ENCODE measurements at regions not wholly inside any gene's neighbourhood (a gene's known extent, or its start where the extent isn't known, plus 50 kb on each side); places are given as distances from the start of the nearest gene placed in this dataset.

DNA sequence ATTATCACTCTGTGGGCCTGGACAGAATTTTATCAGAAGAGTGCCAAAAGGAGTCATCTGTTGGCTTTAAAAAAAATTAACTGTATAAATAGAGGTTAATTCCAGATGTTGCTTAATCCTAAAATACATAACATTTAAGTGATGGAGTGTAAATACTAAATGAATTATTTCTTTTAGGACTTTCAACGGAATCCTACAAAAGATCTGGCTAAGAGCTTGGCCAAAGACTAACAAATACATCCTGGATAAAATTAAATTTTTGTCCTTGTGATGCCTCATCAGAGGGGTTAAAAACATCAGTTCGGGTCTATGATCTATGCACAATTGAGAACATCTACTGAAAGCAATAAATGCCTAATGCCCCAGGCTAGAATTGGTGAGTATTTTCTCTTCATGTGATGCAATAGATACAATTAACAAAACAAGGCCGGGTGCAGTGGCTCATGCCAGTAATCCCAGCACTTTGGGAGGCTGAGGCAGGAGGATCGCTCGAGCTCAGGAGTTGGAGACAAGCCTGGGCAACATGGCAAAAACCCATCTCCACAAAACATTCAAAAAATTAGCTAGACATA, 49.8 kb upstream of the RAP1B start (continued):
- TF ChIP-seq ZNF425 (CRISPR knock-in tag; conservative IDR thresholded peaks at IDR 0.05) (no peak), ATF2 (CRISPR knock-in tag; IDR thresholded peaks at IDR 0.05; ENCODE audit: borderline replicate concordance, low read depth) (no peak), OVOL2 (CRISPR knock-in tag; IDR thresholded peaks at IDR 0.05; ENCODE audit: borderline replicate concordance) (no peak), FOXJ3 (CRISPR knock-in tag; IDR thresholded peaks at IDR 0.05; ENCODE audit: borderline replicate concordance) (no peak), ESRRA (CRISPR knock-in tag; IDR thresholded peaks at IDR 0.05; ENCODE audit: borderline replicate concordance) (no peak)
- TF ChIP-seq, protein P1, sequence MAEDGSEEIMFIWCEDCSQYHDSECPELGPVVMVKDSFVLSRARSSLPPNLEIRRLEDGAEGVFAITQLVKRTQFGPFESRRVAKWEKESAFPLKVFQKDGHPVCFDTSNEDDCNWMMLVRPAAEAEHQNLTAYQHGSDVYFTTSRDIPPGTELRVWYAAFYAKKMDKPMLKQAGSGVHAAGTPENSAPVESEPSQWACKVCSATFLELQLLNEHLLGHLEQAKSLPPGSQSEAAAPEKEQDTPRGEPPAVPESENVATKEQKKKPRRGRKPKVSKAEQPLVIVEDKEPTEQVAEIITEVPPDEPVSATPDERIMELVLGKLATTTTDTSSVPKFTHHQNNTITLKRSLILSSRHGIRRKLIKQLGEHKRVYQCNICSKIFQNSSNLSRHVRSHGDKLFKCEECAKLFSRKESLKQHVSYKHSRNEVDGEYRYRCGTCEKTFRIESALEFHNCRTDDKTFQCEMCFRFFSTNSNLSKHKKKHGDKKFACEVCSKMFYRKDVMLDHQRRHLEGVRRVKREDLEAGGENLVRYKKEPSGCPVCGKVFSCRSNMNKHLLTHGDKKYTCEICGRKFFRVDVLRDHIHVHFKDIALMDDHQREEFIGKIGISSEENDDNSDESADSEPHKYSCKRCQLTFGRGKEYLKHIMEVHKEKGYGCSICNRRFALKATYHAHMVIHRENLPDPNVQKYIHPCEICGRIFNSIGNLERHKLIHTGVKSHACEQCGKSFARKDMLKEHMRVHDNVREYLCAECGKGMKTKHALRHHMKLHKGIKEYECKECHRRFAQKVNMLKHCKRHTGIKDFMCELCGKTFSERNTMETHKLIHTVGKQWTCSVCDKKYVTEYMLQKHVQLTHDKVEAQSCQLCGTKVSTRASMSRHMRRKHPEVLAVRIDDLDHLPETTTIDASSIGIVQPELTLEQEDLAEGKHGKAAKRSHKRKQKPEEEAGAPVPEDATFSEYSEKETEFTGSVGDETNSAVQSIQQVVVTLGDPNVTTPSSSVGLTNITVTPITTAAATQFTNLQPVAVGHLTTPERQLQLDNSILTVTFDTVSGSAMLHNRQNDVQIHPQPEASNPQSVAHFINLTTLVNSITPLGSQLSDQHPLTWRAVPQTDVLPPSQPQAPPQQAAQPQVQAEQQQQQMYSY (CRISPR knock-in tag; IDR thresholded peaks at IDR 0.05), result no peak
